ENCODE measurements at regions not wholly inside any gene's neighbourhood (a gene's known extent, or its start where the extent isn't known, plus 50 kb on each side); places are given as distances from the start of the nearest gene placed in this dataset.

DNA sequence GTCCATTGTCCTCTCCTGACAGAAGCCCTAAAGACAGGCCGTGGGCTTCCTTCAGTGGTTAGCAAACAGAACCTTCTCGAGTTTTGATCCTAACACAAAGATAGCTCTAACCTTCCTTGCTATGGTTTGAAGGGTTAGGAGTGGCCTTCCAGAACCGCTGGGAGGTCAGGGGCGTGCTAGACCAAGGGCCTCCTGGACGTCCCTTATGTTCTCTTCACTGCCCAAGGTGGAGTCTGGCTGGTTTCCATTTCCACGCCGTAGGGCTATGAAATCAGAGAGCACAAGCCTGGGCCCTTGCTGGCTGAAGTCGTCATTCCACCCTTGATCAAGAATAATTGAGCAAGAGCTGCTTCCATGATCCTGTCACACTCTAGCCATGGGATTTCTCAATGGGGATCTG, 475.1 kb downstream of the SHQ1 start:
- no peak overlapping the region for H3K4me3 ChIP-seq (ENCODE audit: low read depth, low read length)
- no peak for TF ChIP-seq CTCF (IDR thresholded peaks at IDR 0.05; ENCODE audit: borderline replicate concordance, insufficient read depth, low read depth, low read length)

- TF ChIP-seq CTCF (IDR thresholded peaks at IDR 0.05; ENCODE audit: borderline replicate concordance, insufficient read depth, low read depth, low read length) = no peak
Observed at GRCh38 chr3:72372161-72372560, 476.1 kb downstream of the SHQ1 start.

DNA sequence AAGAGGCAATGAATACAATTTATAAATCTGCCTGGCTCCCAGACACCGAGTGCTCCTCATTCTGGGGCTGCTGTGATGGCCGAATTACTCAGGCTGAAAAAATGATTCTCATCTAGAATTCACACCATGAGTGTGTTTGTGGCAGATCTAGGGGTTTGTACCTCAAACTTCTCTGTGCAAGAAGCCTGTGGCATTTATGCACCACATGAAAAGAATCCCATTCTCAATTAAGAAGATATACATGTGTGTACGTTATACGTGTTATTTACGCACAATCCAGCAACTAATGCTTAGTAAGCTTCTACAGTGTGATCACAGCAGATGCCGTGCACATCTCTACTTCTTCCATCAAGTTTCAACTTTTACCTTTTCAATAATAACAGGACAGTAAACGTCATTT, 476.8 kb downstream of the SHQ1 start:
- no peak for TF ChIP-seq CTCF (IDR thresholded peaks at IDR 0.05; ENCODE audit: borderline replicate concordance, insufficient read depth, low read depth, low read length)
- H3K4me3 ChIP-seq (ENCODE audit: low read depth, low read length) = no peak overlapping the region

More at GRCh38 chr3:72372161-72372560, 476.1 kb downstream of the SHQ1 start:
- H3K4me3 ChIP-seq (ENCODE audit: low read depth, low read length) = no peak overlapping the region

DNA sequence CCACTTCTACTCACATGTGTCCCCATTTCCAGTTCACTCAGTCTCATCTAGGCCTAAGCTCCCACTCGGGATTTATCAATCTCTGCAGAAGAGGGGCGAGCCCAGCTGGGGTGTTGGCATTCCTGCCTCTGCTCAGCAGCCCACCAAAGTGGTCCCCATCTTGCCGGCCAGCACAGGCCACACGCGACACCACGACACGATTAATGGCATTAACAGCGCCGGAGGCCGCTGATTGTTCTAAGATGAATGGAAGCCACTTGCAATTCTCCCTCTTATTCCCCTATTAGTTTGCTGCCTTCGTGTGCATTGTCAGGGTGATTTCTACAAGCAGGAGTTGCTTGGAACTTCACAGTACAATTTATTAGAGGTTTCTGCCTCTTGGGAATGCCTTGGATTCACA, 477.3 kb downstream of the SHQ1 start:
- H3K4me3 ChIP-seq (ENCODE audit: low read depth, low read length) = no peak overlapping the region
- no peak for TF ChIP-seq CTCF (IDR thresholded peaks at IDR 0.05; ENCODE audit: borderline replicate concordance, insufficient read depth, low read depth, low read length)

DNA sequence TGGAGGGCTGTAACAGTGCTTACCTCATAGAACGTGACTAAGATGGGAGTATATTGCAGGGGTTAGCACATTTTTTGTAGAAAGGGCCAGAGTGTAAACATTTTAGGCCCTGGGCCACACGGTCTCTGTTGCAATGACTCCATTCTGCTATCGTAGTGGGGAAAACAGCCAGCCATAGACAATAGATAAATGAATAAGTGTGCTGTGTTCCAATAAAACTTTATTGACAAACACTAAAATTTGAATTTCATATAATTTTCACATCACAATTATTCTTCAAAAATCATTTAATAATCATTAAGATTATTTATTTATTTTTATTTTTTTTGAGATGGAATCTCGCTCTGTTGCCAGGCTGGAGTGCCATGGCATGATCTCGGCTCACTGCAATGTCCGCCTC, 478.6 kb downstream of the SHQ1 start:
- no peak for TF ChIP-seq CTCF (IDR thresholded peaks at IDR 0.05; ENCODE audit: borderline replicate concordance, insufficient read depth, low read depth, low read length)
- no peak overlapping the region for H3K4me3 ChIP-seq (ENCODE audit: low read depth, low read length)

DNA sequence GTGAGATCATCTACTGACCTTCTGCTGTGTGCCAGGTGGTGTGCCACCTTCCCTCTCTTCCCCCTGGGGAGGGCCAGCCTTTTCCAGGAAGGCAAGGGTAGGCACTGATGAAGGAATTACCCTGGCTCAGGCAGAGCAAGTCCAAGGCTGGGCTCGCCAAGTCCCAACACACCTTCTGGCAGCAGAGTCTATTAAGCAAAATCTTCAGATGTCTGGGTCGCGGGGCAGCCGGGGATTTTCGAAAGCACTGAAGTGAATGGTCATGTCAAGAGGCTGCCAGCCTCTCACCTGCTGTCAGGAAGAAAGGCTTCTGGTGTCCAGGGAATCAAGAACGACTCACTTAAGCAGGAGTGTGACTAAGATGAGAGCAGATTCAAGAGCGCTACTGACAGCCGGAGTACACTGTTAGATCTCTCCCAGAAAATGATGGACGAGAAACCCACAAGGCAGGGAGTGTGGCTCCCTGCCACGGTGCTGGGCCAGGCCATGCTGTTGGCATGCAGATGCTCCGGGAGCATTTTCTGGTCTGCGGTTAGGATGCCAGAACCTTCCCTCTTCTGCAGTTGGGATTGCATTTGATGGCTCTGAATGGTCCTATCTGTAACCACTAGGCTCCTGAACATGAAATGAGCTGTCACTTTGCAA, 479.8 kb downstream of the SHQ1 start:
- no peak for TF ChIP-seq CTCF (IDR thresholded peaks at IDR 0.05; ENCODE audit: borderline replicate concordance, insufficient read depth, low read depth, low read length)
- H3K4me3 ChIP-seq (ENCODE audit: low read depth, low read length) = no peak overlapping the region

GRCh38 chr3:72361990-72362389, 486.3 kb downstream of the SHQ1 start:
- no peak for TF ChIP-seq CTCF (IDR thresholded peaks at IDR 0.05; ENCODE audit: borderline replicate concordance, insufficient read depth, low read depth, low read length)
- no peak overlapping the region for H3K4me3 ChIP-seq (ENCODE audit: low read depth, low read length)

Data from GM12875 (cell line).